Hematopoietic multipotent progenitor cell treated with erythropoietin and hydrocortisone succinate and interleukin-3 and kit ligand, for 8 days (in vitro differentiated cells): ENCODE measurements at regions not wholly inside any gene's neighbourhood (a gene's known extent, or its start where the extent isn't known, plus 50 kb on each side); places are given as distances from the start of the nearest gene placed in this dataset.

Experiments used
- DNase-seq: peaks from one replicate; pipeline ENCODE4 v3.0.0-alpha.2; 2015

- DNase-seq = no peak
These were observed 1176.3 kb downstream of the CDH18 start for GRCh38 chr5:18811661-18812060.

DNA sequence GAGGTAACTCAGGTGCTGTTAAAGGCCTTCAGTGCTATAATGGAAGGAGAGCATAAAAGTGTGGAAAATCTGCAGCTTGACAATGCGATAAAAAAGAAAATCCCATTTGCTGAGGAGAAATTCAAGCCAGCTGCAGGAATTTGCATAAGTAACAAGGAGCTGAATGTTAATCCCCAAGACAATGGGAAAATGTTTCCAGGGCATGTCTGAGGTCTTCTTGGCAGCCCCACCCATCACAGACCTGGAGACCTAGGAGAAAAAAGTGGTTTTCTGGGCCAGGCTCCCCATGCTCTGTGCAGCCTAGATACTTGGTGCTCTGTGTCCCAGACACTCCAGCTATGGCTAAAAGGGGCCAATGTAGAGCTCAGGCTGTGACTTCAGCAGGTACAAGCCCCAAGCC, 1159.6 kb downstream of the CDH18 start:
- DNase-seq = no peak

GRCh38 chr5:18829539-18829938, 1158.5 kb downstream of the CDH18 start:
- no peak for DNase-seq

- no peak for DNase-seq
These were observed 1137.8 kb downstream of the CDH18 start for GRCh38 chr5:18850216-18850615.

- DNase-seq = no peak
These were observed 1115.0 kb downstream of the CDH18 start for GRCh38 chr5:18872978-18873377.

- no peak for DNase-seq
These were observed 1111.4 kb downstream of the CDH18 start for GRCh38 chr5:18876565-18876964.

- no peak for DNase-seq
These were observed 1106.4 kb downstream of the CDH18 start for GRCh38 chr5:18881615-18882014.

DNA sequence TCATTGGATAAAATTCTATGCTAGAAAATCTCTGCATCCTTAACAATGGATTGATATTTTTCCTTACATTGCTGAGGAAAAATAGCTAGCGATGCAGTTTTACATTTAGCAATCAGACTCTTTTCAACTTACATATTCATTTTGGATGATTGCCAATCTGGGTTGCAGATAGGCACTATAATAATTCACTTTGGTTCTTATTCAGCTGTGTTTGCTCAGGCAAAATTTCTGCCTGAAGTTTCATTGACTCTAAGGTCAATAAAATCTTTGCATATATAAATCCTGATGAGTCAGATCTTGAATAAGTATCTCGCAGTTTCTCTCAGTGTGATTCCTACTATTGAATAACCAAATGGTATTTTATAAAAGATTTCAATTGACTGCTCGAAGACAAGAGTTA, 1105.8 kb downstream of the CDH18 start:
- no peak for DNase-seq

GRCh38 chr5:18888821-18889220, 1099.2 kb downstream of the CDH18 start:
- DNase-seq = no peak

DNA sequence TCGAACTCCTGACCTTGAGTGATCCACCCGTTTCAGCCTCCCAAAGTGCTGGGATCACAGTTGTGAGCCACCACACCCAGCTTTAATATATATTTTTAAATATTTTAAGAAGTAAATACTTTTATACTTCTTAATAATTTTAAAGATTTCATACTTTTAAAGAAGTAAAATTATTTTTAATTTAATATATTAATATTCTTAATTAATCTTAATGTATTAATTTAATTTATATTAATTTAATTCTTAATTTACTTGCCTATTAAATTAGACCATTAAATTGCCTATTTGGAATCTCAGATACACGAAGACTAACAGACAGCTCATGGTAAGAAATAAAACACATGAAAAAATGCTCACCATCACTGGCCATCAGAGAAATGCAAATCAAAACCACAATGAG, 1087.4 kb downstream of the CDH18 start:
- no peak for DNase-seq

- peak; percentile 1 for DNase-seq
These were observed 1067.0 kb downstream of the CDH18 start for GRCh38 chr5:18920966-18921365.

GRCh38 chr5:18932081-18932480, 1055.9 kb downstream of the CDH18 start:
- no peak for DNase-seq

DNA sequence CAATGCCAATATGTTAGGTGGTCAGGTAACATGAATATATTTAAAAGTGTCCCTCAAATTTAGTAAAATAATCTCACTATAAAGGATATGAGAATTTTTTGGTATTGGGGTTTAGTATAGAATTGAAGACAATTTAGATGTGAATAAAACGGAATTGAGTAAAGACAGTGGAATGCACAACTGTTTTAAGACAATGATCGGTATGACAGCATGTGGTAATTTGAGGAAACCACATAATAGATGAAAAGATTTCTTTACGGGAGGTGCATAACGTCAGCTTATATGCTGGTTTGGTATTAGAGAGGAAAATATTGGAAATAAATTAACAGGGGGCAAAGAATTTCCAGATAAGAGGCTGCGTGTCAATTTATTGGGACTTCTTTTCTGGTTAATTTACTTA, 1043.2 kb downstream of the CDH18 start:
- no peak for DNase-seq

DNA sequence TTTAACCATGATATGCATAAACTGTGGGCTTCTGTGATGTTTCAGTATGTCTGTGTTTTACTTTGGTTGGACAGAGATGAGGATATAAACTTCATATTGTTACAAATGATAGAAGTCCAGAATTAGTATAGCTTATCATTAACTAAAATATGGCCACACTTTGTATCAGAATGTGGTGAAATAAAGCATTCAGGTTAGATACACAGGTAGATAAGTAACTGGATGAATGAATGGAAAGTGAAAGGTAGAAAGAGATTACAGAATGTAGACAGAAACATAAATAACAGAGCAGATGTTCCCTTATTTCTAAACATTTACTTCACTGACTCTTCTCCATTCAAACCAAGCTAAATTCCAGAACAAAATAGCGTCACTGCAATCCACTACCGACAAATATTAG, 1033.8 kb downstream of the CDH18 start:
- no peak for DNase-seq

GRCh38 chr5:18959535-18959934, 1028.5 kb downstream of the CDH18 start:
- DNase-seq = no peak

DNA sequence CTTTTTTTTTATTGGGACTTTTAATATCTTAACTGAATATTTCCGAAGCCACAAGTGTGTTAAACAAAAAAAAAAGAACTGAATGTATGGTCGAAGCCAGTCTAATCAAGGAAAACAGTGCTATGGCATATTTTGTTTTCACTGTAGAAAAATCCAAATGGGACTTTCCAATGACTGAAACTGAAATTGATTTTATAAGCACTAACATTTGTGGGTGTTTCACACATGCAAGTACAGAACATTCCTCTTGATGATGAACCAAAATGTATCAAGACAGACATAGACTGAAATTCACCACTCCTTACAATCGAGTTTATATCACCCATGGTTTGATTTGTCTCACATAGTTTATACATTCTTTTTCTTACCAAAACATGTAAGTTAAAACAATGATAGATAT, 1026.8 kb downstream of the CDH18 start:
- no peak for DNase-seq

- no peak for DNase-seq
These were observed 1022.1 kb downstream of the CDH18 start for GRCh38 chr5:18965893-18966292.

DNA sequence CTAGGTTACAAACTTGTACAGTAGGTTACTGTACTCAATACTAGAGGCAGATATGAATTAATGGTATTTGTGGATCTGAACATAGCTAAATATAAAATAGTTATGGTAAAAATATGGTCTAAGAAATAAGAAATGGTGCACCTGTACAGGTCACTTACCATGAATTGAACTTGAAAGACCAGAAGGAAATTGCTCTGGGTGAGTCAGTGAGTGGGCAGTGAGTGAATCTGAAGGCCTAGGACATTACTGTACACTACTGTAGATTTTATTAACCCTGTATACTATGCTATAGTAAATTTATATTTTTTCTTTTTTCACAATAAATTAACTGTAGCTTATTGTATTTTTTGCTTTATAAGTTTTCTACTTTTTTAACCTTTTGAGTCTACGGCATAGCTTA, 1020.4 kb downstream of the CDH18 start:
- no peak for DNase-seq

GRCh38 chr5:18968966-18969365, 1019.0 kb downstream of the CDH18 start:
- no peak for DNase-seq

DNA sequence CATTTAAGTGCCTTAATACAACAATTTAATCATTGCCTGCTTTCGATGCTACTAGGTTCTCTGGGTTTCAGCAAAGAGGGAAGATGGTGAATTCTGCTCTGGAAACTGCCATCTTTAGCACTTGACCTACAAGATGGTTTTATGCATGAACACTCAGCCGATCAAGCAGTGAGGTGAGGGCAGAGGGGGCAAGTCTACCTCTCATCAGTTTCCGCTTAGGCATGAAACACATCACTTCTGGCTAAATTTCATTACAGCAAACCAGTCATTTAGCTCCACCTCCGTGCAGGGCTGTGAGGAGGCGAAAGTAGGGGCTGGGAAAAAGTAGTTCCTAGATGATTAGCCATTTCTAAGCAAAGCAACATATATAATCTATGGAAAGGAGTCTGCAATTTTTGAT, 1018.0 kb downstream of the CDH18 start:
- DNase-seq = no peak

GRCh38 chr5:18972177-18972576, 1015.8 kb downstream of the CDH18 start:
- DNase-seq = no peak

DNA sequence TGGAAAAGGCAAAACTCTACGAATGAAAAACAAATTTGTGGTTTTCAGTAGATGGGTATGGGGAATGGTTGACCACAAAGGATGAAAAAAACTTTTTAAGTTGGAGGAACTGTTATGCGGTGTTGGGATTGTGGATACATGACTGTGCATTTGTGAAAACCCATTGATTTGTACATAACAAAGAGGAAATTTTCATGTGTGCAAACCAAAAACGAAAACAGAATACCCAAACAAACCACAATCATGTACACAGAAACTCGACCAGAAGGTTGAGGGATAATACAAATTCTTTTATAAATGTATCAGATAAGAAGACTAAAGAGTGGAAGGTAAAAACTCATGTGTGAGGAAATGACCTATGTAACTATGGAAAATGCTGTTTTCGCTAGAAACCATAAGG, 1012.4 kb downstream of the CDH18 start:
- DNase-seq = no peak

- no peak for DNase-seq
These were observed 1010.1 kb downstream of the CDH18 start for GRCh38 chr5:18977880-18978279.

GRCh38 chr5:18984559-18985080, 1003.4 kb downstream of the CDH18 start:
- no peak for DNase-seq

DNA sequence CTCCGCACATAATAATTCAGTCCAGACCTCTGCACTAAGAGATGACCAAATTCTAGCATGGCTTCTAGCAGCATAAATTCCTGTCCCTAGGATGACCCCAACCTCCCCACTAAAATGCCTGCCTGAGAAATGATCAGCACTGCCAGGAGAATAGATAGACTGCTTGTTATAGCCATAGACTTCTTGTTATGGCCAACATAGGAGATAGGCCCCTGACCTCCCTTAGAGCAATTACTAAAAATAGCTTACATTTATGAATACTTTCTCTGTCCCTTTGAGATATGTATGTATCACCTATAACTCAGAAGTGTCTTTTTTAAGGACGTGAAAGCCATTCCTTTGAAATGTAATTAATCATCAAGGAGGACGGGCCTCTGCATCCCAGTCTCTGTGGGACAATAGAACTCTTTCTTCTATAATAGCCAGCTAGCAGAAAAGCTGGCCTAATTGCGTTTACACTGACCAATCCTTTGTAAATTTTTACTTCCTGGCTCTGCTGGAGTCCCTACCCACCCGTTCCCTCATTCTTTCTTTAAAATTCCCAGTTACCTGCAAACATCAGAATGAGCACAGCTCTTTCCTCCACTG, 1002.7 kb downstream of the CDH18 start:
- no peak for DNase-seq

GRCh38 chr5:18987101-18987500, 1000.9 kb downstream of the CDH18 start:
- no peak for DNase-seq
